ENCODE measurements at regions not wholly inside any gene's neighbourhood (a gene's known extent, or its start where the extent isn't known, plus 50 kb on each side); places are given as distances from the start of the nearest gene placed in this dataset.

GRCh38 chr15:93206893-93207292, 117.9 kb upstream of the RGMA start:
- no peaks in the 10 kb centered on the region for H3K4me1 Mint-ChIP-seq
- H3K9me3 Mint-ChIP-seq, result peaks cover 2% of the 10 kb centered on the region
- TF ChIP-seq, protein P1, sequence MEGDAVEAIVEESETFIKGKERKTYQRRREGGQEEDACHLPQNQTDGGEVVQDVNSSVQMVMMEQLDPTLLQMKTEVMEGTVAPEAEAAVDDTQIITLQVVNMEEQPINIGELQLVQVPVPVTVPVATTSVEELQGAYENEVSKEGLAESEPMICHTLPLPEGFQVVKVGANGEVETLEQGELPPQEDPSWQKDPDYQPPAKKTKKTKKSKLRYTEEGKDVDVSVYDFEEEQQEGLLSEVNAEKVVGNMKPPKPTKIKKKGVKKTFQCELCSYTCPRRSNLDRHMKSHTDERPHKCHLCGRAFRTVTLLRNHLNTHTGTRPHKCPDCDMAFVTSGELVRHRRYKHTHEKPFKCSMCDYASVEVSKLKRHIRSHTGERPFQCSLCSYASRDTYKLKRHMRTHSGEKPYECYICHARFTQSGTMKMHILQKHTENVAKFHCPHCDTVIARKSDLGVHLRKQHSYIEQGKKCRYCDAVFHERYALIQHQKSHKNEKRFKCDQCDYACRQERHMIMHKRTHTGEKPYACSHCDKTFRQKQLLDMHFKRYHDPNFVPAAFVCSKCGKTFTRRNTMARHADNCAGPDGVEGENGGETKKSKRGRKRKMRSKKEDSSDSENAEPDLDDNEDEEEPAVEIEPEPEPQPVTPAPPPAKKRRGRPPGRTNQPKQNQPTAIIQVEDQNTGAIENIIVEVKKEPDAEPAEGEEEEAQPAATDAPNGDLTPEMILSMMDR (IDR thresholded peaks at IDR 0.05), result no peak
- H3K4me3 Mint-ChIP-seq, result no peak overlapping the region
- no peak overlapping the region for H3K27ac Mint-ChIP-seq
- POLR2A ChIA-PET, result no interaction called here
- H3K27me3 Mint-ChIP-seq, result peaks cover 7% of the 10 kb centered on the region
- H3K36me3 Mint-ChIP-seq (ENCODE audit: low read depth), result no peaks in the 10 kb centered on the region
- DNase-seq (no peak), ATAC-seq (ENCODE audit: low read depth) (no peak)
- intact Hi-C loops (cut with micrococcal nuclease), result no loop called here
- CTCF ChIA-PET, result no interaction called here

DNA sequence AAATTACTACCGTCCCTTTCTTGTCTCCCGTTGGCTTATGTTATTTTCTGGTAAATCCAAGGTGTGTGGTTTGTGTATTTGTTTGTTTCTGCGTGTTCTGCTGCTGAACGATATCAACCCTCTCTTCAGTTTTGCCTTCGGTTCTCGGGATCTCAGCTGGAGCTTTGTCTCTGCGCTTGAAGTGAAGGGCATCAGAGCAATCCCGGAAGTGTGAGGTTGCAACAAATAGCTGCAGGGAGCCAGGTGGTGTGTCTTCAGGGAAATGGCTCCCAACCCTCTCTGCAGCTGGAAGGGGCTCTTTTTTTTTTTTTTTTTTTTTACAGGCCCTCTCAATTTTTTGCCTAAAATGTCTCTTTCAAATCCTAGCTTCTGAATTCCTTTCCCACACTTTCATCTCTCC, 116.4 kb upstream of the RGMA start:
- intact Hi-C loops (cut with micrococcal nuclease), result no loop called here
- H3K9me3 Mint-ChIP-seq, result peaks cover 2% of the 10 kb centered on the region
- H3K4me1 Mint-ChIP-seq, result no peaks in the 10 kb centered on the region
- no peak overlapping the region for H3K4me3 Mint-ChIP-seq
- ChIA-PET CTCF (no interaction called here), POLR2A (no interaction called here)
- DNase-seq (no peak), ATAC-seq (ENCODE audit: low read depth) (no peak)
- peaks cover 7% of the 10 kb centered on the region for H3K27me3 Mint-ChIP-seq
- no peak overlapping the region for H3K27ac Mint-ChIP-seq
- H3K36me3 Mint-ChIP-seq (ENCODE audit: low read depth), result no peaks in the 10 kb centered on the region
- TF ChIP-seq, protein P1 (IDR thresholded peaks at IDR 0.05), result no peak

GRCh38 chr15:93203036-93203435, 114.0 kb upstream of the RGMA start:
- Mint-ChIP-seq H3K4me3 (no peak overlapping the region), H3K9me3 (peaks cover 9% of the 10 kb centered on the region), H3K4me1 (no peaks in the 10 kb centered on the region), H3K27me3 (peaks cover 4% of the 10 kb centered on the region), H3K36me3 (ENCODE audit: low read depth) (no peaks in the 10 kb centered on the region), H3K27ac (no peak overlapping the region)
- CTCF ChIA-PET, result no interaction called here
- intact Hi-C loops (cut with micrococcal nuclease), result no loop called here
- POLR2A ChIA-PET, result no interaction called here
- no peak for ATAC-seq (ENCODE audit: low read depth)
- TF ChIP-seq, protein P1 (IDR thresholded peaks at IDR 0.05), result no peak
- no peak for DNase-seq

DNA sequence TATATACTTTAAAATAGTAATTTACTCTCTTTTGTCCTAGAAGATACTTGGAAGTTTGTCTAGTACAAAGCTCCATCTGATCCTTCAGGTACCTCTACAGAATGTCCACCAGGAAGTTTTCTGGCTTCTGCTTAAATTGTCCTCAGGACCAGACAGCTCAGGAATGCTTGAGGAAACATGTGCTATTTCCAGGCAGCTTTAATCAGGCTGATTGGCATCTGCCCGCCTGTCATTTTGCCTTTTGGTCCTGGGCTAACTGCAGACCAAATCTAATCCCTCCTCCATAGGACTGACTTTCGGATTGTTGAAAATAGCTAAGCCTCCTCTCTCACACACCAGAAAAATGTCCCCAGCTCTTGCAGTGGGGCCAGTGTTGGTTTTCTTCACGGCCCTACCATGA, 113.4 kb upstream of the RGMA start:
- TF ChIP-seq, protein P1 (IDR thresholded peaks at IDR 0.05), result no peak
- peaks cover 10% of the 10 kb centered on the region for H3K9me3 Mint-ChIP-seq
- CTCF ChIA-PET, result no interaction called here
- H3K4me1 Mint-ChIP-seq, result no peaks in the 10 kb centered on the region
- H3K27me3 Mint-ChIP-seq, result peaks cover 4% of the 10 kb centered on the region
- DNase-seq (no peak), ATAC-seq (ENCODE audit: low read depth) (no peak)
- POLR2A ChIA-PET, result no interaction called here
- no peak overlapping the region for H3K27ac Mint-ChIP-seq
- intact Hi-C loops (cut with micrococcal nuclease), result no loop called here
- no peak overlapping the region for H3K4me3 Mint-ChIP-seq
- H3K36me3 Mint-ChIP-seq (ENCODE audit: low read depth), result no peaks in the 10 kb centered on the region

GRCh38 chr15:93201940-93202339, 112.9 kb upstream of the RGMA start:
- no peaks in the 10 kb centered on the region for H3K36me3 Mint-ChIP-seq (ENCODE audit: low read depth)
- no peak overlapping the region for H3K4me3 Mint-ChIP-seq
- DNase-seq (no peak), ATAC-seq (ENCODE audit: low read depth) (no peak)
- intact Hi-C loops (cut with micrococcal nuclease), result no loop called here
- H3K9me3 Mint-ChIP-seq, result peaks cover 10% of the 10 kb centered on the region
- CTCF ChIA-PET, result no interaction called here
- POLR2A ChIA-PET, result no interaction called here
- TF ChIP-seq, protein P1 (IDR thresholded peaks at IDR 0.05), result no peak
- peaks cover 4% of the 10 kb centered on the region for H3K27me3 Mint-ChIP-seq
- no peaks in the 10 kb centered on the region for H3K4me1 Mint-ChIP-seq
- H3K27ac Mint-ChIP-seq, result no peak overlapping the region

Measured in activated B cell treated with CpG ODN at 0.5 μM for 24 hours (primary cell).